GM12864 (cell line): ENCODE measurements at regions not wholly inside any gene's neighbourhood (a gene's known extent, or its start where the extent isn't known, plus 50 kb on each side); places are given as distances from the start of the nearest gene placed in this dataset.

Experiments used
- DNase-seq: peaks from one replicate; pipeline ENCODE4 v3.0.0-alpha.2; 2011; ENCODE audit warnings: low read depth
- H3K4me3 ChIP-seq: 2 replicates; pipeline ENCODE4 v1.5.1; 2011; ENCODE audit warnings: mild to moderate bottlenecking, low read depth, low read length, control low read depth
- TF ChIP-seq, protein P1 (sequence below): IDR thresholded peaks from 2 replicates; pipeline ENCODE4 v1.5.1; 2011; ENCODE audit warnings: low read depth, mild to moderate bottlenecking, moderate library complexity, low read length, control low read depth, inconsistent platforms; ENCODE audit errors: missing control alignments

DNA sequence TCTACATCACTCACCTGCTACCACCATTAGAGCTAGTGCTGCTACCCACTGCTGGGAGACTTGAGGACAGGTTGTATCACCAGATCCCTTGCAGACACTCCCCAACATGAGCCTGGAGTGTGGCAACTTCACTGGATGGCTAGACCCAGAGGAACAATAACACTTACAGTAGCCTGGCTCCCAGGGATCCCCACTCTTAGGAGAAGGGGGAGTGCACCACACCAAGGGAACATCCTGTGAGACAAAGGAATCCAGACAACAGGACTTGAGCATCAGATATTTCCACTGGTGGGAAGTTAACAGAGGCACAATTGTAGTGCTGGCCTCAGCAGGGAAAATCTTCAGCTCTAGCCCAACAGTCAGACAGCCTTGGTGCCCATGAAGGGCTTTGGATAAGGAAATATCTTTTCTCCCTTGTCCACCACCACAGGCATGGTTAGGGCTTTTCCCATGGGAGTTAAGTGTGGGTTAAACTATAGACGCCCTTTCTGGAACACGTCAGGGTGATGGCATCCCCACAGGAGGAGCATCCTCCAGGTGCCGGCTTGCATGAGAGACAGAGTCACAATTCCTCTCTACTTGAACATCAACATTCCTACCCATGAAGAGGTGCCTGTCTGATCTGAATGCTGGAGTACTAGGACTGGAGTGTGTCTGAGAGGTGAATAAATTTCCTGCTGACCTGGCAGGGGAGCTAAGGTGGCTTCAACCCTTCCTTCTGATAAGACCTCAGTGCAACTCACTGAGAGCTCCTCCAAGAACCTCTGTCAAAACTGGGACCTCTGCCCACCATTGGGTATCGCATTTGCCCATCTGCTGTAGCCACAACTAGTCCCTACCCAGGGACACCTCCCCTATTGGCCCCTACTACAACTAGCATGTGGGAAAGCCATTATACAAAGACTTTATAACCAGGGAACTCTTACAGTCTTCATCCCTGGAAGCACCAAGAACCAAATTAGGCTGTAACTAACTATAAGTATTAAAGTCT lies 55.4 kb upstream of the SIRPG start:
- TF ChIP-seq, protein P1, sequence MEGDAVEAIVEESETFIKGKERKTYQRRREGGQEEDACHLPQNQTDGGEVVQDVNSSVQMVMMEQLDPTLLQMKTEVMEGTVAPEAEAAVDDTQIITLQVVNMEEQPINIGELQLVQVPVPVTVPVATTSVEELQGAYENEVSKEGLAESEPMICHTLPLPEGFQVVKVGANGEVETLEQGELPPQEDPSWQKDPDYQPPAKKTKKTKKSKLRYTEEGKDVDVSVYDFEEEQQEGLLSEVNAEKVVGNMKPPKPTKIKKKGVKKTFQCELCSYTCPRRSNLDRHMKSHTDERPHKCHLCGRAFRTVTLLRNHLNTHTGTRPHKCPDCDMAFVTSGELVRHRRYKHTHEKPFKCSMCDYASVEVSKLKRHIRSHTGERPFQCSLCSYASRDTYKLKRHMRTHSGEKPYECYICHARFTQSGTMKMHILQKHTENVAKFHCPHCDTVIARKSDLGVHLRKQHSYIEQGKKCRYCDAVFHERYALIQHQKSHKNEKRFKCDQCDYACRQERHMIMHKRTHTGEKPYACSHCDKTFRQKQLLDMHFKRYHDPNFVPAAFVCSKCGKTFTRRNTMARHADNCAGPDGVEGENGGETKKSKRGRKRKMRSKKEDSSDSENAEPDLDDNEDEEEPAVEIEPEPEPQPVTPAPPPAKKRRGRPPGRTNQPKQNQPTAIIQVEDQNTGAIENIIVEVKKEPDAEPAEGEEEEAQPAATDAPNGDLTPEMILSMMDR: no peak
- no peak for DNase-seq
- H3K4me3 ChIP-seq: no peak overlapping the region

DNA sequence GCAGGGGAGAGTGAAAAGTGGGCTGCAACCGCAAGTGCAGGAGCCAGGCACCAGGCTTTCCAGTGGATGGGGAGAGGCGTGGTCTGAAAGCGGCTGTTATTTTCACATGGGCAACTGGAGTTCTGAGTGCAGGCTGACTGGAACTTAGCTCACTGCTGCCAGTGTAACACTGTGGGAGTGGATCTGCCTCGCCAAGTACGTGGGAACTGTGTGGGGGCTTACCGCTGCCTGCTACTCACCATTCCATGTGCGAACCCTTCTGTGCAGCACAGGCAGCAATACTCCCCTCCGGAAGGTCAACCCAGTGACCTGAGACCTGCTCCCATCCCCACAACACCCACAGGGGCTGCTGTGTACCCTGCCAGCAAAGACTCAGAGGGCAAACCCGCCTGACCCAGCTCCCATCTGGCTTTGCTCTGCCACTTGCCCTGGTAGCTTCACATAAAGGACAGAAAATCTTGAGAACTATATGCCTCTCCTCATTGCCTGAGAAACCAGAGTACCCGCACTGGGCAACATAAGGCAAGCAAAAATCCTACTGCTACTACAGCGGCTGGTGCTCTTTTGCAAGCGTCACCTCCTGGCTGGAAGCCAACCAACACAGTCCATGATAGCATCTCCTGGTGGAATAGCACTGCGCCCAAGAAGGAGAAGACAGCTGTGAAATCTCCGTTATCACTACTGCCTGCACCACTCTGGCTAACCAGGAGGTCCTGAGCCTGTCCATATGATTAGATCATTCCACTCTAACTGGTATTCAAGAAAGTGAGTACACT lies 54.4 kb upstream of the SIRPG start:
- TF ChIP-seq, protein P1: no peak
- no peak overlapping the region for H3K4me3 ChIP-seq
- DNase-seq: no peak

DNA sequence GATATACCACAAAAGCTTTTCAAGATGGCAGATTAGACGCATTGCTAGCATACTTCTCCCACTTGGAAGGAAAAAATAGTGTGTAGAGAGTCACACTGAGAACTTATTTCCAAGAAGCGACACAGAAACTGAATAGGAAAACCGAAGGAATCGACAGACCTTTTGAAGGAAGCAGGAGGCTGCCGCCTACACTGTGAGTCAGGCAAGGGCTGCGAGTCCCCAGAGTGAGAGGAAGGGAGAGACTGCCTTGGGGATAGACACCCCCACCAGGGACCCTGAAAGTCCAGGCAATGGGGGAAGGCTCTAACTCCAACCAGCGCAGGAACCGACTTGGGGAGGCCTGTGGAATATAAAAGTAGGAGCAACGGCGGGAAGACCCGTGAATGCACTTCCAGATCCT lies 53.7 kb upstream of the SIRPG start:
- H3K4me3 ChIP-seq: no peak overlapping the region
- TF ChIP-seq, protein P1: no peak
- no peak for DNase-seq

DNA sequence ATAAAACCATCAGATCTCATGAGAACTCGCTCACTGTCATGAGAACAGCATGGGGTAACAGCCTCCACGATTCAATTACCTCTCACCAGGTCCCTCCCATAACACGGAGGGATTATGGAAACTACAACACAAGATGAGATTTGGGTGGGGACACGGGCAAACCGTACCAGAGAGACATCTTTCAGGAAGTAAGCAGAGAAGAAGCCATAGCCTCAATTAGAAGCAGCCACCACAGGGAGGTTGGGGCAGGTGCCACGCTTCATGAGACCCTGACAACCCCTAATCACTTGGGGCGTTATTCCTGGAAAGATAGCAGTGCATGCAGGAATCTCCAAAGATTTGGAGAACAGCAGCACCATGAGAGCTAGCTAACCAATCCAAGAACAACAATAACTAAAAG lies 52.9 kb upstream of the SIRPG start:
- TF ChIP-seq, protein P1: no peak
- H3K4me3 ChIP-seq: no peak overlapping the region
- no peak for DNase-seq

DNA sequence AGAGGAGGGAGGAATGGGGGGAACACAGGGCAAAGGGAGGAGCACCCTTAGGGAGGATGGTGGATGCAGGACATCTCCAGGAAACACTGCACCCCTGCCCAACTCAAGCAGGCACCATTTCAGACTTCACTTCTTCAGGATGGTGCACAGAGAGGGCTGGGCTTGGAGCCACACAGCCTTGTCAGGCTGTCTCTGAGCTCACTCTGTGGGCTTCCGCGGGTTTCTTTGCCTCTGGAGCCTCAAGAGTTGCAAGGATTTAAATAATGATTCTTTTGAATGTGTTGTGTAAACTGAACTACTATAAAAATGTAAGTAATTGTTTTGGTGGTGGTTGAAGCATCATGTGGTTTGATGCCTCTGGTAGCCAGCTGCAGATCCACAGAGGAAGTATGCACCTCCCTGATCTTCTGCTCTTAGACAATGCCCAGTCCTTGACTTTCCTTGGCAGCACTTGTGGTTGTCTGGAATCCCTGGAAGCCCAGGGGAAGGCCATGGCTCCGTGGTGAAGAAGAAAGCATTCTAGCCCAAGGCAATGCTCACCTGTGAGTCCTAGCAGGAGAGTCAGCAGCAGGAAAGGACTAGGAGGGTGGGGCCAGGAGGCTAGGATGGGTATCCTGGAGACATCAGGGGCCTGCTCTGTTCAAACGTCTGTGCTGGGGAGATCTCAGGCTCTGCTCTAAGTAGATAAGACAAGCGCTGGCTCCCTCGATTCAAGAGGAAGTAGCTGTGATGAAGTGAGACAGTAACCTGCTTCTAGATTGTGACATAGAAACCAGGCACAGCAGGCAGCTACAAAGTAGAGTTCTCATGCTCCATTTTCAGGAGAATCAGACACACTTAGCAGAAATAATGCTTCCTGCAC lies 50.2 kb upstream of the SIRPG start:
- no peak for DNase-seq
- H3K4me3 ChIP-seq: no peak overlapping the region
- TF ChIP-seq, protein P1: no peak
